ENCODE measurements at regions not wholly inside any gene's neighbourhood (a gene's known extent, or its start where the extent isn't known, plus 50 kb on each side); places are given as distances from the start of the nearest gene placed in this dataset.

- Histone ChIP-seq H3K4me1 (ENCODE audit: control insufficient read depth in 3 of 3, insufficient read depth in 2 of 3, low read depth in 1 of 3, low read length in 2 of 3) (peaks cover 0 to 10% (median 3%) of the 10 kb centered on the region in 3 donors), H3K36me3 (ENCODE audit: control insufficient read depth in 3 of 3, insufficient read depth in 2 of 3, low read depth in 1 of 3, low read length in 3 of 3) (no peaks in the 10 kb centered on the region), H3K9me3 (ENCODE audit: control insufficient read depth in 2 of 2, insufficient read depth in 1 of 2, low read depth in 1 of 2, low read length in 1 of 2) (no peaks in the 10 kb centered on the region), H3K4me3 (ENCODE audit: low read depth in 1 of 3, low read length in 3 of 3) (no peak overlapping the region), H3K27me3 (ENCODE audit: control insufficient read depth in 3 of 3, insufficient read depth in 3 of 3, low read length in 3 of 3) (no peaks in the 10 kb centered on the region), H3K27ac (ENCODE audit: low read depth in 1 of 3, low read length in 2 of 3) (peak overlapping the region in 1 of 3 donors; percentile 45)
- DNase-seq (no peak), FAIRE-seq (no peak)
- 77 to 88% (median 85%) methylated on average over 3 of the region's 3 CpGs for WGBS, 3 donors
Observed at GRCh38 chr13:23986619-23987018, 89.3 kb upstream of the C1QTNF9B start.

- no peak for FAIRE-seq
Observed at GRCh38 chr13:23987331-23987894, 90.1 kb upstream of the C1QTNF9B start.

GRCh38 chr13:23988546-23989122, 91.3 kb upstream of the C1QTNF9B start:
- H3K27me3 ChIP-seq (ENCODE audit: control insufficient read depth in 3 of 3, insufficient read depth in 3 of 3, low read length in 3 of 3): no peaks in the 10 kb centered on the region
- no peak overlapping the region for H3K4me3 ChIP-seq (ENCODE audit: low read depth in 1 of 3, low read length in 3 of 3)
- no peak overlapping the region for H3K27ac ChIP-seq (ENCODE audit: low read depth in 1 of 3, low read length in 2 of 3)
- peaks cover 0 to 10% (median 3%) of the 10 kb centered on the region in 3 donors for H3K4me1 ChIP-seq (ENCODE audit: control insufficient read depth in 3 of 3, insufficient read depth in 2 of 3, low read depth in 1 of 3, low read length in 2 of 3)
- H3K9me3 ChIP-seq (ENCODE audit: control insufficient read depth in 2 of 2, insufficient read depth in 1 of 2, low read depth in 1 of 2, low read length in 1 of 2): no peaks in the 10 kb centered on the region
- 45 to 66% (median 48%) methylated on average over 4 of the region's 4 CpGs for WGBS, 3 donors
- no peak for FAIRE-seq
- no peaks in the 10 kb centered on the region for H3K36me3 ChIP-seq (ENCODE audit: control insufficient read depth in 3 of 3, insufficient read depth in 2 of 3, low read depth in 1 of 3, low read length in 3 of 3)
- no peak for DNase-seq

More at GRCh38 chr13:23987331-23987894, 90.1 kb upstream of the C1QTNF9B start:
- peaks cover 0 to 10% (median 3%) of the 10 kb centered on the region in 3 donors for H3K4me1 ChIP-seq (ENCODE audit: control insufficient read depth in 3 of 3, insufficient read depth in 2 of 3, low read depth in 1 of 3, low read length in 2 of 3)
- no peaks in the 10 kb centered on the region for H3K9me3 ChIP-seq (ENCODE audit: control insufficient read depth in 2 of 2, insufficient read depth in 1 of 2, low read depth in 1 of 2, low read length in 1 of 2)
- WGBS, 3 donors: 83 to 92% (median 84%) methylated on average over 4 of the region's 4 CpGs
- no peak overlapping the region for H3K27ac ChIP-seq (ENCODE audit: low read depth in 1 of 3, low read length in 2 of 3)
- DNase-seq: no peak
- H3K4me3 ChIP-seq (ENCODE audit: low read depth in 1 of 3, low read length in 3 of 3): no peak overlapping the region
- no peaks in the 10 kb centered on the region for H3K36me3 ChIP-seq (ENCODE audit: control insufficient read depth in 3 of 3, insufficient read depth in 2 of 3, low read depth in 1 of 3, low read length in 3 of 3)
- H3K27me3 ChIP-seq (ENCODE audit: control insufficient read depth in 3 of 3, insufficient read depth in 3 of 3, low read length in 3 of 3): no peaks in the 10 kb centered on the region

- Histone ChIP-seq H3K27ac (ENCODE audit: low read depth in 1 of 3, low read length in 2 of 3) (no peak overlapping the region), H3K9me3 (ENCODE audit: control insufficient read depth in 2 of 2, insufficient read depth in 1 of 2, low read depth in 1 of 2, low read length in 1 of 2) (no peaks in the 10 kb centered on the region), H3K27me3 (ENCODE audit: control insufficient read depth in 3 of 3, insufficient read depth in 3 of 3, low read length in 3 of 3) (no peaks in the 10 kb centered on the region), H3K4me1 (ENCODE audit: control insufficient read depth in 3 of 3, insufficient read depth in 2 of 3, low read depth in 1 of 3, low read length in 2 of 3) (peaks cover 0 to 10% (median 3%) of the 10 kb centered on the region in 3 donors), H3K36me3 (ENCODE audit: control insufficient read depth in 3 of 3, insufficient read depth in 2 of 3, low read depth in 1 of 3, low read length in 3 of 3) (no peaks in the 10 kb centered on the region), H3K4me3 (ENCODE audit: low read depth in 1 of 3, low read length in 3 of 3) (no peak overlapping the region)
- DNase-seq (peak; percentile 56 to 59), FAIRE-seq (no peak)
- WGBS, 3 donors: 19 to 59% (median 23%) methylated on average over 2 of the region's 2 CpGs
Observed at GRCh38 chr13:23990455-23990854, 93.2 kb upstream of the C1QTNF9B start.

- DNase-seq: peak; percentile 32
- H3K27ac ChIP-seq (ENCODE audit: low read depth in 1 of 3, low read length in 2 of 3): no peak overlapping the region
- no peak for FAIRE-seq
- peaks cover 0 to 10% (median 3%) of the 10 kb centered on the region in 3 donors for H3K4me1 ChIP-seq (ENCODE audit: control insufficient read depth in 3 of 3, insufficient read depth in 2 of 3, low read depth in 1 of 3, low read length in 2 of 3)
- WGBS, 3 donors: 13 to 58% (median 50%) methylated on average over 3 of the region's 3 CpGs
- H3K36me3 ChIP-seq (ENCODE audit: control insufficient read depth in 3 of 3, insufficient read depth in 2 of 3, low read depth in 1 of 3, low read length in 3 of 3): no peaks in the 10 kb centered on the region
- H3K27me3 ChIP-seq (ENCODE audit: control insufficient read depth in 3 of 3, insufficient read depth in 3 of 3, low read length in 3 of 3): no peaks in the 10 kb centered on the region
- H3K4me3 ChIP-seq (ENCODE audit: low read depth in 1 of 3, low read length in 3 of 3): no peak overlapping the region
- H3K9me3 ChIP-seq (ENCODE audit: control insufficient read depth in 2 of 2, insufficient read depth in 1 of 2, low read depth in 1 of 2, low read length in 1 of 2): no peaks in the 10 kb centered on the region
Observed at GRCh38 chr13:23991119-23991518, 93.8 kb upstream of the C1QTNF9B start.

GRCh38 chr13:23992781-23993679, 95.7 kb upstream of the C1QTNF9B start:
- H3K9me3 ChIP-seq (ENCODE audit: control insufficient read depth in 2 of 2, insufficient read depth in 1 of 2, low read depth in 1 of 2, low read length in 1 of 2): peaks cover 0 to 3% of the 10 kb centered on the region in 2 donors
- 61 to 66% (median 61%) methylated on average over 12 of the region's 12 CpGs for WGBS, 3 donors
- DNase-seq: no peak
- no peaks in the 10 kb centered on the region for H3K36me3 ChIP-seq (ENCODE audit: control insufficient read depth in 3 of 3, insufficient read depth in 2 of 3, low read depth in 1 of 3, low read length in 3 of 3)
- no peaks in the 10 kb centered on the region for H3K27me3 ChIP-seq (ENCODE audit: control insufficient read depth in 3 of 3, insufficient read depth in 3 of 3, low read length in 3 of 3)
- no peak overlapping the region for H3K4me3 ChIP-seq (ENCODE audit: low read depth in 1 of 3, low read length in 3 of 3)
- no peak overlapping the region for H3K27ac ChIP-seq (ENCODE audit: low read depth in 1 of 3, low read length in 2 of 3)
- H3K4me1 ChIP-seq (ENCODE audit: control insufficient read depth in 3 of 3, insufficient read depth in 2 of 3, low read depth in 1 of 3, low read length in 2 of 3): peaks cover 0 to 10% (median 3%) of the 10 kb centered on the region in 3 donors
- no peak for FAIRE-seq

- no peak overlapping the region for H3K27ac ChIP-seq (ENCODE audit: low read depth in 1 of 3, low read length in 2 of 3)
- FAIRE-seq: no peak
- peaks cover 0 to 10% (median 3%) of the 10 kb centered on the region in 3 donors for H3K4me1 ChIP-seq (ENCODE audit: control insufficient read depth in 3 of 3, insufficient read depth in 2 of 3, low read depth in 1 of 3, low read length in 2 of 3)
- no peaks in the 10 kb centered on the region for H3K36me3 ChIP-seq (ENCODE audit: control insufficient read depth in 3 of 3, insufficient read depth in 2 of 3, low read depth in 1 of 3, low read length in 3 of 3)
- no peaks in the 10 kb centered on the region for H3K27me3 ChIP-seq (ENCODE audit: control insufficient read depth in 3 of 3, insufficient read depth in 3 of 3, low read length in 3 of 3)
- 83 to 96% (median 88%) methylated on average over 1 of the region's 1 CpG for WGBS, 3 donors
- no peak for DNase-seq
- peaks cover 0 to 3% of the 10 kb centered on the region in 2 donors for H3K9me3 ChIP-seq (ENCODE audit: control insufficient read depth in 2 of 2, insufficient read depth in 1 of 2, low read depth in 1 of 2, low read length in 1 of 2)
- no peak overlapping the region for H3K4me3 ChIP-seq (ENCODE audit: low read depth in 1 of 3, low read length in 3 of 3)
Observed at GRCh38 chr13:23993680-23993985, 96.3 kb upstream of the C1QTNF9B start.

- peaks cover 0 to 3% of the 10 kb centered on the region in 2 donors for H3K9me3 ChIP-seq (ENCODE audit: control insufficient read depth in 2 of 2, insufficient read depth in 1 of 2, low read depth in 1 of 2, low read length in 1 of 2)
- FAIRE-seq: no peak
- DNase-seq: no peak
- no peak overlapping the region for H3K4me3 ChIP-seq (ENCODE audit: low read depth in 1 of 3, low read length in 3 of 3)
- H3K27me3 ChIP-seq (ENCODE audit: control insufficient read depth in 3 of 3, insufficient read depth in 3 of 3, low read length in 3 of 3): no peaks in the 10 kb centered on the region
- H3K36me3 ChIP-seq (ENCODE audit: control insufficient read depth in 3 of 3, insufficient read depth in 2 of 3, low read depth in 1 of 3, low read length in 3 of 3): no peaks in the 10 kb centered on the region
- 59 to 65% (median 59%) methylated on average over 6 of the region's 6 CpGs for WGBS, 3 donors
- H3K4me1 ChIP-seq (ENCODE audit: control insufficient read depth in 3 of 3, insufficient read depth in 2 of 3, low read depth in 1 of 3, low read length in 2 of 3): peaks cover 0 to 4% (median 3%) of the 10 kb centered on the region in 3 donors
- no peak overlapping the region for H3K27ac ChIP-seq (ENCODE audit: low read depth in 1 of 3, low read length in 2 of 3)
Observed at GRCh38 chr13:23995283-23996073, 98.2 kb upstream of the C1QTNF9B start.

Measured in small intestine (tissue), 7 donors.